ENCODE measurements at regions not wholly inside any gene's neighbourhood (a gene's known extent, or its start where the extent isn't known, plus 50 kb on each side); places are given as distances from the start of the nearest gene placed in this dataset.
A peak's percentile ranks its signal among the peaks of the same experiment; 100 is the strongest.

- in situ Hi-C loops (cut with HindIII; ENCODE audit: low sequenced_read_pairs): no loop called here
- DNase-seq (ENCODE audit: low read depth, low spot score): peak; percentile 19
- no peak overlapping the region for H3K4me3 ChIP-seq (ENCODE audit: low read depth, low read length)
- TF ChIP-seq CTCF (IDR thresholded peaks at IDR 0.05; ENCODE audit: low read depth, low read length): no peak
Observed at GRCh38 chr1:186566140-186566855, 105.4 kb upstream of the PDC start.

- no peak overlapping the region for H3K4me3 ChIP-seq (ENCODE audit: low read depth, low read length)
- no peak for TF ChIP-seq CTCF (IDR thresholded peaks at IDR 0.05; ENCODE audit: low read depth, low read length)
- in situ Hi-C loops (cut with HindIII; ENCODE audit: low sequenced_read_pairs): no loop called here
- peak; percentile 5 for DNase-seq (ENCODE audit: low read depth, low spot score)
Observed at GRCh38 chr1:186564582-186564981, 103.7 kb upstream of the PDC start.

- no peak for TF ChIP-seq CTCF (IDR thresholded peaks at IDR 0.05; ENCODE audit: low read depth, low read length)
- DNase-seq (ENCODE audit: low read depth, low spot score): no peak
- in situ Hi-C loops (cut with HindIII; ENCODE audit: low sequenced_read_pairs): no loop called here
- no peak overlapping the region for H3K4me3 ChIP-seq (ENCODE audit: low read depth, low read length)
Observed at GRCh38 chr1:186559601-186560116, 98.7 kb upstream of the PDC start.

- H3K4me3 ChIP-seq (ENCODE audit: low read depth, low read length): no peak overlapping the region
- TF ChIP-seq CTCF (IDR thresholded peaks at IDR 0.05; ENCODE audit: low read depth, low read length): no peak
- in situ Hi-C loops (cut with HindIII; ENCODE audit: low sequenced_read_pairs): no loop called here
- no peak for DNase-seq (ENCODE audit: low read depth, low spot score)
Observed at GRCh38 chr1:186557147-186557777, 96.3 kb upstream of the PDC start.

DNA sequence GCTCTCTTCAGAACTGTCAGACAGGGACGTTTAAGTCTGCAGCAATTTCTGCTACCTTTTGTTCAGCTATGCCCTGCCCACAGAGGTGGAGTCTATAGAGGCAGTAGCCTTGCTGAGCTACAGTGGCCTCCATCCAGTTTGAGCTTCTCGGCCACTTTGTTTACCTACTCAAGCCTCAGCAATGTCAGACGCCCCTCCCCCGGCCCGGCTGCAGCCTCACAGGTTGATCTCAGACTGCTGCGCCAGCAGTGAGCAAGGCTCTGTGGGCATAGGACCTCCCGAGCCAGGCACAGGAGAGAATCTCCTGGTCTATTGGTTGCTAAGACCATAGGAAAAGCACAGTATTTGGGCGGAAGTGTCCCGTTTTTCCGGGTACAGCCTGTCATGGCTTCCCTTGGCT is 89.9 kb upstream of the PDC start:
- in situ Hi-C loops (cut with HindIII; ENCODE audit: low sequenced_read_pairs): no loop called here
- no peak for TF ChIP-seq CTCF (IDR thresholded peaks at IDR 0.05; ENCODE audit: low read depth, low read length)
- no peak overlapping the region for H3K4me3 ChIP-seq (ENCODE audit: low read depth, low read length)
- DNase-seq (ENCODE audit: low read depth, low spot score): no peak

- DNase-seq (ENCODE audit: low read depth, low spot score): no peak
- in situ Hi-C loops (cut with HindIII; ENCODE audit: low sequenced_read_pairs): no loop called here
- no peak for TF ChIP-seq CTCF (IDR thresholded peaks at IDR 0.05; ENCODE audit: low read depth, low read length)
- H3K4me3 ChIP-seq (ENCODE audit: low read depth, low read length): no peak overlapping the region
Observed at GRCh38 chr1:186541003-186541402, 80.1 kb upstream of the PDC start.

Measured in astrocyte of the spinal cord (primary cell).